ENCODE measurements at regions not wholly inside any gene's neighbourhood (a gene's known extent, or its start where the extent isn't known, plus 50 kb on each side); places are given as distances from the start of the nearest gene placed in this dataset.

DNA sequence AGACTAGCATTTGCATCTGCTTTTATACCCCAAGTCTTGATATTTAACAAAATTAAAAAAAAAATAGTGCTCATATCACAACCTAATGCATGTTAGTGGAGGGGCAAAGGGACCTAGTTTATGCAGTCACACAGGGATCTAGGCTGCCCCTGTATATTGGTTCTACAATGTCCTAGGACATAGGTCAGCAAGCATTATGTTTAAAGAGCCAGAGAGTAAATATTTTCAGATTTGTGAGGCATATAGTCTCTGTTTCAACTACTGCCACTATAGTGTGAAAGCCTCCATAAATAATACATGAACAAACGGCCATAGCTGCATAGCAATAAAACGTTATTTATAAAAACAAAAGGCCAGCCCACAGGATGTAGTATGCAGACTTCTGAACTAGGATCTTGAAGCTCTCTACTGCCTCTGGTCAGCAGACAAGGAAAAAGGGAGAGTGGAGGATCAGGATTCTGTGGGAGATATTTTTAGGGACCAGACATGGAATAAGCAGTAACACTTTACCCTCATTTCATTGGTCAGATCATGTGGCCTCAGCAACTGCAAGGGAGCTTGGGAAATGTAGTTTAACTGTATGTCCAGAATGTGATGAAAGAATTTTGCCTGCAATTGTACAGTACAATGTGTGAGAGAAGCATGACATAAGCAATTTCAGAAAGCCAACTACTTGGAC, 414.2 kb upstream of the SPTLC3 start:
- POLR2A ChIA-PET (ENCODE audit: partially characterized antibody) = no interaction called here
- H3K27ac ChIP-seq (ENCODE audit: low read depth, low read length) = no peak overlapping the region
- H3K27me3 ChIP-seq (replicated peaks in 1 of 4; ENCODE audit: control insufficient read depth in 3 of 4, extremely low read depth in 1 of 4, insufficient read depth in 3 of 4, low read length in 3 of 4) = no peaks in the 10 kb centered on the region
- TF ChIP-seq SIX5 (IDR thresholded peaks at IDR 0.05; ENCODE audit: low read depth, low read length) (peak; percentile 78), RBBP5 (IDR thresholded peaks at IDR 0.05; ENCODE audit: borderline replicate concordance, low read depth, low read length) (no peak), TEAD4 (IDR thresholded peaks at IDR 0.05; ENCODE audit: low read depth, low read length) (no peak), HDAC2 (IDR thresholded peaks at IDR 0.05; ENCODE audit: borderline replicate concordance in 1 of 2, low read depth in 2 of 2, low read length in 2 of 2) (no peak), SP4 (IDR thresholded peaks at IDR 0.05; ENCODE audit: low read length) (no peak), RXRA (IDR thresholded peaks at IDR 0.05; ENCODE audit: insufficient read depth, low read depth, low read length) (no peak)
- TF ChIP-seq, protein P1, sequence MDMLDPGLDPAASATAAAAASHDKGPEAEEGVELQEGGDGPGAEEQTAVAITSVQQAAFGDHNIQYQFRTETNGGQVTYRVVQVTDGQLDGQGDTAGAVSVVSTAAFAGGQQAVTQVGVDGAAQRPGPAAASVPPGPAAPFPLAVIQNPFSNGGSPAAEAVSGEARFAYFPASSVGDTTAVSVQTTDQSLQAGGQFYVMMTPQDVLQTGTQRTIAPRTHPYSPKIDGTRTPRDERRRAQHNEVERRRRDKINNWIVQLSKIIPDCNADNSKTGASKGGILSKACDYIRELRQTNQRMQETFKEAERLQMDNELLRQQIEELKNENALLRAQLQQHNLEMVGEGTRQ (IDR thresholded peaks at IDR 0.05; ENCODE audit: low read length) = peak; percentile 75
- TF ChIP-seq, protein P2, sequence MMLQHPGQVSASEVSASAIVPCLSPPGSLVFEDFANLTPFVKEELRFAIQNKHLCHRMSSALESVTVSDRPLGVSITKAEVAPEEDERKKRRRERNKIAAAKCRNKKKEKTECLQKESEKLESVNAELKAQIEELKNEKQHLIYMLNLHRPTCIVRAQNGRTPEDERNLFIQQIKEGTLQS (IDR thresholded peaks at IDR 0.05; ENCODE audit: insufficient read depth, low read depth, low read length) = no peak
- TF ChIP-seq, protein P3, sequence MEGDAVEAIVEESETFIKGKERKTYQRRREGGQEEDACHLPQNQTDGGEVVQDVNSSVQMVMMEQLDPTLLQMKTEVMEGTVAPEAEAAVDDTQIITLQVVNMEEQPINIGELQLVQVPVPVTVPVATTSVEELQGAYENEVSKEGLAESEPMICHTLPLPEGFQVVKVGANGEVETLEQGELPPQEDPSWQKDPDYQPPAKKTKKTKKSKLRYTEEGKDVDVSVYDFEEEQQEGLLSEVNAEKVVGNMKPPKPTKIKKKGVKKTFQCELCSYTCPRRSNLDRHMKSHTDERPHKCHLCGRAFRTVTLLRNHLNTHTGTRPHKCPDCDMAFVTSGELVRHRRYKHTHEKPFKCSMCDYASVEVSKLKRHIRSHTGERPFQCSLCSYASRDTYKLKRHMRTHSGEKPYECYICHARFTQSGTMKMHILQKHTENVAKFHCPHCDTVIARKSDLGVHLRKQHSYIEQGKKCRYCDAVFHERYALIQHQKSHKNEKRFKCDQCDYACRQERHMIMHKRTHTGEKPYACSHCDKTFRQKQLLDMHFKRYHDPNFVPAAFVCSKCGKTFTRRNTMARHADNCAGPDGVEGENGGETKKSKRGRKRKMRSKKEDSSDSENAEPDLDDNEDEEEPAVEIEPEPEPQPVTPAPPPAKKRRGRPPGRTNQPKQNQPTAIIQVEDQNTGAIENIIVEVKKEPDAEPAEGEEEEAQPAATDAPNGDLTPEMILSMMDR (IDR thresholded peaks at IDR 0.05; ENCODE audit: control extremely low read depth in 1 of 3, insufficient read depth in 1 of 3, low read depth in 1 of 3, low read length in 3 of 3) = no peak

More for the DNA sequence above, 414.2 kb upstream of the SPTLC3 start:
- 94% methylated on average over 2 of the region's 2 CpGs; no CpG with 5 or more reads in 1 of the 2 experiments for WGBS, 2 experiments (ENCODE audit: extremely low coverage in 1 of 2, insufficient coverage in 1 of 2, insufficient read length in 1 of 2, insufficient replicate concordance in 2 of 2, low coverage in 1 of 2, low lambda C conversion rate in 2 of 2, missing lambda C conversion rate in 1 of 2)
- no peak overlapping the region for H3K18ac ChIP-seq (ENCODE audit: extremely low read depth, low read length)
- H2BK20ac ChIP-seq (ENCODE audit: low read length) = no peak overlapping the region
- no peak overlapping the region for H3K4ac ChIP-seq (replicated peaks; ENCODE audit: insufficient read length, low read depth, low read length)
- peaks cover 0 to 9% (median 5%) of the 10 kb centered on the region in 4 experiments; a peak in 4 of 7 replicates for H3K4me1 ChIP-seq (replicated peaks in 1 of 4; ENCODE audit: control insufficient read depth in 3 of 4, insufficient read depth in 4 of 4, low read length in 3 of 4)
- H3K23me2 ChIP-seq (ENCODE audit: low read depth, low read length) = no peaks in the 10 kb centered on the region
- H3K79me2 ChIP-seq (ENCODE audit: control insufficient read depth in 1 of 2, insufficient read depth in 2 of 2, low read length in 2 of 2) = no peaks in the 10 kb centered on the region
- DNase-seq (ENCODE audit: low read depth in 1 of 2, low spot score in 2 of 2) = no peak
- H3K9ac ChIP-seq (replicated peaks in 1 of 4; ENCODE audit: extremely low read depth in 1 of 4, low read depth in 3 of 4, low read length in 3 of 4) = no peak overlapping the region
- CTCF ChIA-PET (ENCODE audit: partially characterized antibody) = no interaction called here
- no peaks in the 10 kb centered on the region for H3K9me3 ChIP-seq (ENCODE audit: insufficient read depth in 2 of 2, low read depth in 1 of 2, low read length in 1 of 2)
- H3K56ac ChIP-seq (replicated peaks; ENCODE audit: insufficient read length, low read depth, low read length) = no peak overlapping the region
- H3K36me3 ChIP-seq (ENCODE audit: control insufficient read depth in 2 of 4, insufficient read depth in 4 of 4, low read length in 3 of 4) = no peaks in the 10 kb centered on the region
- H4K91ac ChIP-seq (replicated peaks; ENCODE audit: insufficient read length, low read length) = no peak overlapping the region
- H2AK5ac ChIP-seq (ENCODE audit: low read depth, low read length) = no peak overlapping the region
- no peak overlapping the region for H4K5ac ChIP-seq (ENCODE audit: insufficient read length, low read depth, low read length)
- H3K23ac ChIP-seq (ENCODE audit: insufficient read length) = no peak overlapping the region
- no peaks in the 10 kb centered on the region for H4K20me1 ChIP-seq (replicated peaks in 1 of 2; ENCODE audit: control insufficient read depth in 1 of 2, insufficient read depth in 2 of 2, low read length in 2 of 2)
- FAIRE-seq = peak; percentile 86
- H4K8ac ChIP-seq (ENCODE audit: extremely low read depth, insufficient read depth, low read length) = no peak overlapping the region
- H2AFZ ChIP-seq (ENCODE audit: low read length) = peak overlapping the region; percentile 95
- no peak overlapping the region for H2BK5ac ChIP-seq (ENCODE audit: low read depth, low read length)
- no peak overlapping the region for H3K14ac ChIP-seq (ENCODE audit: insufficient read length)
- H3K4me3 ChIP-seq (ENCODE audit: extremely low read depth in 1 of 4, insufficient read depth in 2 of 4, low read depth in 3 of 4, low read length in 4 of 4) = no peak overlapping the region
- no peak overlapping the region; a peak in 1 of 4 replicates for H3K4me2 ChIP-seq (ENCODE audit: insufficient read depth in 1 of 2, low read depth in 2 of 2, low read length in 2 of 2)
- no peaks in the 10 kb centered on the region for H3K79me1 ChIP-seq (ENCODE audit: low read depth, low read length)
- no peak overlapping the region for H2BK120ac ChIP-seq (replicated peaks; ENCODE audit: low read depth, low read length)
- H2BK15ac ChIP-seq (ENCODE audit: low read length) = no peak overlapping the region
- H2BK12ac ChIP-seq (ENCODE audit: low read depth, low read length) = no peak overlapping the region

Data from H1 (cell line).